ENCODE measurements at regions not wholly inside any gene's neighbourhood (a gene's known extent, or its start where the extent isn't known, plus 50 kb on each side); places are given as distances from the start of the nearest gene placed in this dataset.
A peak's percentile ranks its signal among the peaks of the same experiment; 100 is the strongest.

DNA sequence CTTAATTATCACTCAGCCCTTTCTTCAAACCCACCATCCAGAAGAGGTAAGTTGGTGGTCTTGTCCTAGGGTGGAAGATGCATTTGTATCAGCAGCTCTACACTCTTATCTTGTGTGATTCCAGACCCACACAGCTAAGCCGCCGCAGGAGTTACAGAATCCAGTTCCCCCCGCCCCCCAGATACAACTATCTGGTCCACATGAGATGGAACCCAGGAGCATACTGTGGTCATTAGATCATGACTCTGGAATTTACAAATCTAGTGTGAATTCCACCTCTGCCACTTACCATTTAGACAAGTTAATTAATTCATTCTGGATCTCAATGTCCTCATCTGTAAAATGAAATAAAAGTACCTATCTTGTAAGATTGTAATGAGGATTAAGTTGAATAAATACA lies 486.4 kb downstream of the BCL11A start:
- no peak overlapping the region for H3K27ac ChIP-seq (ENCODE audit: low read length)
- H3K4me1 ChIP-seq (ENCODE audit: control insufficient read depth, insufficient read depth, low read length), result no peaks in the 10 kb centered on the region
- WGBS (ENCODE audit: insufficient coverage, low lambda C conversion rate), result no CpG with 5 or more reads among the region's 3 CpGs
- H3K27me3 ChIP-seq (ENCODE audit: control insufficient read depth, insufficient read depth, low read length), result no peaks in the 10 kb centered on the region
- no peaks in the 10 kb centered on the region for H3K36me3 ChIP-seq (ENCODE audit: control insufficient read depth, insufficient read depth, low read length)
- no peak for DNase-seq
- no peak overlapping the region for H3K4me3 ChIP-seq (ENCODE audit: low read length)
- no peaks in the 10 kb centered on the region for H3K9me3 ChIP-seq (ENCODE audit: control insufficient read depth, low read depth, low read length)

DNA sequence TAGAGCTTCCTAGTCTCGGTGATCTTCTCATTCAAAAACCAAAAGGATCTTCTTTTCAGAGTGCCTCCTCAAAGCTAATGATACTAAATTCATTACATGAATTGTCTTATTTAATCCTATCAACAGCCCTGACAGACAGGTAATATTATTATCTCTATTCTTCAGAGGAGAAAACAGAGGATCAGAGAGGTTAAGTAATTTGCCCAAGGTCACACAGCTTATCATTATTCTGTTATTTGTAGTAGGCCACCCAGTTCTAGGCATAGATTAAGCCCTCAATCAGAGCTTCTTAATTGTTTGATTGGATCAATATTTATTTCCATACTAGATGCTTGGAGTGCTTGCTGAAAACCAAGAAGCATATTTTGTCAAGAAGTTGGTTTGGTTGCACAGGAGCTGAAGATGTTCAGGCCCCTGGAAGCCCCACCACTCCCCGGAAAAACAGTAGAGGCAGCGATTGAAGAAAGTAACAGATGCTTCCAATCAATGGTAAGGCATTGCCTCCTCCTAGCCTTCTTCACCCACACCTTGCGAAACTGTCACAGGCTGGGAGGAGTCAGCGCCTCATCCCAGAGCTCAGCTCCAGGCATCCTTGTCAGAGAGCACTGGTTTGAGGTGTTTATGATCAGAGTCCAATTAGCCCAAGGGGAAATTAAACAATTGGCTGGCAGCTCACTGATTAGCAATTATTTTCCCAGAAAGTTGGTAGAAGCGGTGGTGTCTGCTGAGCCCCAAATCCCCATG lies 487.2 kb downstream of the BCL11A start:
- DNase-seq, result no peak
- H3K27ac ChIP-seq (ENCODE audit: low read length), result no peak overlapping the region
- H3K36me3 ChIP-seq (ENCODE audit: control insufficient read depth, insufficient read depth, low read length), result no peaks in the 10 kb centered on the region
- no CpG with 5 or more reads among the region's 6 CpGs for WGBS (ENCODE audit: insufficient coverage, low lambda C conversion rate)
- H3K27me3 ChIP-seq (ENCODE audit: control insufficient read depth, insufficient read depth, low read length), result no peaks in the 10 kb centered on the region
- H3K4me1 ChIP-seq (ENCODE audit: control insufficient read depth, insufficient read depth, low read length), result no peaks in the 10 kb centered on the region
- no peaks in the 10 kb centered on the region for H3K9me3 ChIP-seq (ENCODE audit: control insufficient read depth, low read depth, low read length)
- H3K4me3 ChIP-seq (ENCODE audit: low read length), result no peak overlapping the region

DNA sequence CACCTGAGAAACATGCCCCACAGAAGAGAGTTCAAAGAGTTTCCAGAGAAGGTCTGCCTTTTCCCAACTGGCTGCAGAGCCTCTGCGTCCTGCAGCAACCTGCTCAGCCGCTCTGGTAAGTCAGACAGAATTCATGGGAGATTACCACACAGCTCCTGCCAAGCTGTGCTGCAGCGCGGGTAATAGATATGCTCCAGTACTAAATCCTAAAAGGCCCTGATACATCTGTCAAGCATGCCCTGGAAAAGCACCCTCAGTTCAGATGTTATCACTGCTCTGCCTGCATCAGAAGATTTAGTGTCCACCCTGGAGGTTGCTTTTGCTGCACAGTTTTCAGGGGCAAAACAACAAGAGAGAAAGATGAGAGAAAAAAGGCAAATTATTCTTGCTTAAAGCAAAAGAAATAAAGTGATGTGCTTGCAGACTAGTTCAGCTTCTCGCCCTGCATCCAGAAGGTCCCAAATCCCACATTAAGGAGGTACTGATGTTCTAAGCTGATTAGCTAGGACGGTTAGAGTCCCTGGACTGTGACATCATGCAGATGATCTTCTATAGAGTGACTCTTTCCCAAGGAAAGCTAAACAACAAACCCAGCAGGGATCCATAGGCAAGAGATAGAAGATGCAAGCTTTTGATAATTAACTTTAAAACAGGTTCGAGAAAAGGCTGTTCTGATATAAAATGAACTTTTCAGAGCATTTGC lies 488.6 kb downstream of the BCL11A start:
- no peaks in the 10 kb centered on the region for H3K4me1 ChIP-seq (ENCODE audit: control insufficient read depth, insufficient read depth, low read length)
- no peaks in the 10 kb centered on the region for H3K9me3 ChIP-seq (ENCODE audit: control insufficient read depth, low read depth, low read length)
- H3K36me3 ChIP-seq (ENCODE audit: control insufficient read depth, insufficient read depth, low read length), result no peaks in the 10 kb centered on the region
- WGBS (ENCODE audit: insufficient coverage, low lambda C conversion rate), result 83% methylated on average over 1 of the region's 7 CpGs
- DNase-seq, result no peak
- no peak overlapping the region for H3K27ac ChIP-seq (ENCODE audit: low read length)
- no peaks in the 10 kb centered on the region for H3K27me3 ChIP-seq (ENCODE audit: control insufficient read depth, insufficient read depth, low read length)
- no peak overlapping the region for H3K4me3 ChIP-seq (ENCODE audit: low read length)

DNA sequence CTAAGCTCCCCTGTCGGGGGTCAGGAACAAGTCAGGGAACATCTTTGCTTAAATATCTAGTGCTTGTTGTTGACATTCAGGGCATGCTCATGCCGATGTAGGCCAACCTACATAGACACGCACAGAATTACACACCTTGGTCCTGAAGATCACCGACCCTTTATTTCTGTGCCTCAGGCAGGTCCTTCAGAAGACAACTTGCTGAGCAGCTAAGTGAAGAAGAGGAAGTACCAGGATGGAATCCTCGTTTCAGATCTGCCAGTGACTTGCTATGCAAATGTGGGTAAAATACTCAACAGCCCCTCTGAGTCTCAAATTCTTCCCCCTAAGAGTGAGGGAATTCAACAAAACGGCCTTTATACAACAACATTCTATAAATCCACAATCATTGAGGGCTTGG lies 494.7 kb downstream of the BCL11A start:
- H3K4me1 ChIP-seq (ENCODE audit: control insufficient read depth, insufficient read depth, low read length), result peaks cover 5% of the 10 kb centered on the region
- H3K4me3 ChIP-seq (ENCODE audit: low read length), result no peak overlapping the region
- H3K27ac ChIP-seq (ENCODE audit: low read length), result no peak overlapping the region
- H3K36me3 ChIP-seq (ENCODE audit: control insufficient read depth, insufficient read depth, low read length), result no peaks in the 10 kb centered on the region
- no peak for DNase-seq
- no peaks in the 10 kb centered on the region for H3K27me3 ChIP-seq (ENCODE audit: control insufficient read depth, insufficient read depth, low read length)
- WGBS (ENCODE audit: insufficient coverage, low lambda C conversion rate), result no CpG with 5 or more reads among the region's 6 CpGs
- no peaks in the 10 kb centered on the region for H3K9me3 ChIP-seq (ENCODE audit: control insufficient read depth, low read depth, low read length)

DNA sequence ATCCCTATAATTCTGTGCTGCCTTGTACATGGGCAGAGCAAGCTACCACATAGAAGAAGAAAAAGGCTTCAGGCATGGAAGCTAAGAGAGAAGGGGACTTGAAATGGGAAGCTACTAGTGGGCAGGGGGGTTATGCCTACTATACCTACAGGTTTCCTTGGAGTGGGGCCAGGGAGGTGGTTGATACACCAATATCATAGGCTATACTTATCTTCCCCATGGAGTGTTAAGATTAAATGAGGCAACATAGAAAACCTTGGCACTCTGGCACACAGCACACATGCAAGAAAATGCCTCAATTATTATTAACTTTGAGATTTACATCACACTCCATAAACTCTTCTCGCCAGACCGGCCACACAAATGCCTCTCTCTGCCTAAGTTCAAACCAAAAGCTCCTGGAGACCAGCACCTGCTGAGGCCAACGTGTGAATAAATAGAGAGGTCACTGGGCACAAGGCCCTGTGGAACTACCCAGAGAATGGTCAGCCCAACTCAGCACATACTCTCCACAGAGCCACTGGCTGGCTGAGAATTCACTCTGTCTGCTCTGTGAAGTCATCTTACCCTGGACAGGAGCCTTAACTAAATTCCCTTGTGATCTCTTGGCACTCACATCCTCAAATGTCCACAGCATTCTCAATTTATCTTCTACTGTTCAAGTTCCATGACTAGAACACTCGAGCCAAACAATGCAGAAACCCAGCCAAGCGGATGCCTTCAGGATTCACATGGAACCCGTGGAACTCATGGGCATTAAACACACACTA lies 498.7 kb downstream of the BCL11A start:
- H3K36me3 ChIP-seq (ENCODE audit: control insufficient read depth, insufficient read depth, low read length), result no peaks in the 10 kb centered on the region
- no peak overlapping the region for H3K27ac ChIP-seq (ENCODE audit: low read length)
- H3K9me3 ChIP-seq (ENCODE audit: control insufficient read depth, low read depth, low read length), result no peaks in the 10 kb centered on the region
- no CpG with 5 or more reads among the region's 6 CpGs for WGBS (ENCODE audit: insufficient coverage, low lambda C conversion rate)
- DNase-seq, result no peak
- H3K4me3 ChIP-seq (ENCODE audit: low read length), result no peak overlapping the region
- H3K4me1 ChIP-seq (ENCODE audit: control insufficient read depth, insufficient read depth, low read length), result peaks cover 27% of the 10 kb centered on the region
- H3K27me3 ChIP-seq (ENCODE audit: control insufficient read depth, insufficient read depth, low read length), result no peaks in the 10 kb centered on the region

DNA sequence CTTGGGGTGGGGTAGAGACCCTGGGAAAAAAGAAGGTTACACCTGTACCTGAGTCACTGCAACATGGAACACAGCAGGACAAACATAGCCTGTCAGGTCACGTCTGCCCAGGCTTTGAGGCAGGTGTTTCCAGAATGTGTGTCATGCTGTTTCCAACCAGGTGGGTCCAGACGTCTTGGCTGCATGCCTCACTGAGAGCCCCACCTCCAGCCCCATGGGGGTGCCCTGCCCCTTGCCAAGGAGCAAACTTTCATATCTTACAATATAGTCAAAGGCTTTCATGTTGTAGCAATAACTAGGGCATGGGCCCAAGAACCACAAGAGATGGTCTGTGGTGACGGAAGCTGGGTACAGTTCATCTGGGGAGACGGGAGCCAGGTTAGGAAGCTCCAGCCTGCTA lies 499.7 kb downstream of the BCL11A start:
- no CpG with 5 or more reads among the region's 4 CpGs for WGBS (ENCODE audit: insufficient coverage, low lambda C conversion rate)
- peak overlapping the region; percentile 4 for H3K27ac ChIP-seq (ENCODE audit: low read length)

DNA sequence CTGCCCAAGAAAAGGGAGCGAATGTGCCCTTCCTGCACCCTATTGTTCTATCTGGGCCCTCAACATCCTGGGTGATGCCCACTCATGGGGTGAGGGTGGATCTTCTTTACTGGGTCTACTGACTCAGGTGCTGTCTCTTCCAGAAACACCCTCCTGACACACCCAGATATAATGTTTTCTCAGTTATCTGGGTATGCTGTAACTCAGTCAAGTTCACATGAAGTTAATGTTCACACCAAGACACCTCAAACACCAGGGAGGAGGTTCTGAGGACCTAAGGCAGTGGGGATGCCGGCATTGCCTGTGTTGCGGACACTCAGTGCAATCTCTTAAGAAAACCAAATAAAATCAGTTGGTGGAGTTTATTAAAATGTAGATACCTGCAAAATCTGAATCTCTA lies 500.9 kb downstream of the BCL11A start:
- DNase-seq, result peak; percentile 54 to 79
- Histone ChIP-seq H3K27me3 (ENCODE audit: control insufficient read depth, insufficient read depth, low read length) (no peaks in the 10 kb centered on the region), H3K36me3 (ENCODE audit: control insufficient read depth, insufficient read depth, low read length) (no peaks in the 10 kb centered on the region), H3K27ac (ENCODE audit: low read length) (no peak overlapping the region), H3K4me1 (ENCODE audit: control insufficient read depth, insufficient read depth, low read length) (peaks cover 27% of the 10 kb centered on the region), H3K9me3 (ENCODE audit: control insufficient read depth, low read depth, low read length) (no peaks in the 10 kb centered on the region), H3K4me3 (ENCODE audit: low read length) (no peak overlapping the region)
- no CpG with 5 or more reads among the region's 3 CpGs for WGBS (ENCODE audit: insufficient coverage, low lambda C conversion rate)

More for the DNA sequence above, 499.7 kb downstream of the BCL11A start:
- Histone ChIP-seq H3K36me3 (ENCODE audit: control insufficient read depth, insufficient read depth, low read length) (no peaks in the 10 kb centered on the region), H3K27me3 (ENCODE audit: control insufficient read depth, insufficient read depth, low read length) (no peaks in the 10 kb centered on the region), H3K9me3 (ENCODE audit: control insufficient read depth, low read depth, low read length) (no peaks in the 10 kb centered on the region), H3K4me3 (ENCODE audit: low read length) (no peak overlapping the region), H3K4me1 (ENCODE audit: control insufficient read depth, insufficient read depth, low read length) (peaks cover 27% of the 10 kb centered on the region)
- DNase-seq, result peak; percentile 60 to 85

DNA sequence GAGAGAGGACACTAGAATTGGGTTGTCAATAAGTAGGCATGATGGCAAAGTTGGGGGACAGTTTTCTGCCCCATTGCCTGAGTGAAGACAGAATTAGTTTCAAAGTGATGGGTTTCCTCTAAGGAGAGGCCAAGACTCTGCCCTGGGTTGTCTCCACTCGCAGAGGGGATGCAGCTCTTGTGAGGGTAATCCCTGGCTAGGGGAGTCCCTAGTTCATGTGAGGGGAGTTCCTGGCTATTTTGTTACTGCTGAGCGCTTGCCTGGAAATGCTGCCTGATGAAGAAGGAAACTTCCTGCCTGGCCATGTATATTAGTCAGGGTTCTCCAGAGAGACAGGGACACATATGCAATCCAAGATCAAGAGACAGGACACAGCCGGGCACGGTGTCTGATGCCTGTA lies 501.5 kb downstream of the BCL11A start:
- H3K27ac ChIP-seq (ENCODE audit: low read length), result no peak overlapping the region
- no peak for DNase-seq
- H3K36me3 ChIP-seq (ENCODE audit: control insufficient read depth, insufficient read depth, low read length), result no peaks in the 10 kb centered on the region
- peaks cover 27% of the 10 kb centered on the region for H3K4me1 ChIP-seq (ENCODE audit: control insufficient read depth, insufficient read depth, low read length)
- no CpG with 5 or more reads among the region's 4 CpGs for WGBS (ENCODE audit: insufficient coverage, low lambda C conversion rate)
- no peak overlapping the region for H3K4me3 ChIP-seq (ENCODE audit: low read length)
- H3K9me3 ChIP-seq (ENCODE audit: control insufficient read depth, low read depth, low read length), result no peaks in the 10 kb centered on the region
- H3K27me3 ChIP-seq (ENCODE audit: control insufficient read depth, insufficient read depth, low read length), result no peaks in the 10 kb centered on the region

DNA sequence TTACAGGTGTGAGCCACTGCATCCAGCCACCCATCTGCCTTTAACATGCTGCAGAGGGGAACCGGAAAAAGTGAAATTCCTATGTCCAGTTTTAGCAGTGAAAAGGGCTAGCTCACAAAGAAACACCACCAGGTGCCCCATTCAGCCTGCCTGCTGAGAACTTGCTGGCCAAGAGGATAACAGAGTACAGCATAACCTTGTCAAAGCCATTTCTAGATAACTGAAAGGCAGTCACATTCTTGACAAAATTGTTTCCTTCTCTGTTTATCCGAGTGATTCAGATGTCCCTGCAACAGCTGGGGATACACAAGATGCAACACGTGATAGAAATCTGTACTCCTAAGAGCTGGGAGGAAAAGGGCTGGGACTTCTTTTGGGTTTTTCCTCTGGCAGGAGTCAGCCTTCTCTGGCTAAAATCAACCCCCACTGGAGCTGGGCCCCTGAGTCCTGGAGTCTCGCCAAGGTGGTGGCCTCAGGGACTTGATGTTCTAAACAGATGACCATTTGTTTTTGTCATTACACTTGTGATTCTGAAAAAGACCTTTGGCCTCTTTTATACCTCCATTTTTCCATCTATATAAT lies 505.4 kb downstream of the BCL11A start:
- no peaks in the 10 kb centered on the region for H3K27me3 ChIP-seq (ENCODE audit: control insufficient read depth, insufficient read depth, low read length)
- peaks cover 17% of the 10 kb centered on the region for H3K4me1 ChIP-seq (ENCODE audit: control insufficient read depth, insufficient read depth, low read length)
- H3K4me3 ChIP-seq (ENCODE audit: low read length), result no peak overlapping the region
- 60% methylated on average over 1 of the region's 4 CpGs for WGBS (ENCODE audit: insufficient coverage, low lambda C conversion rate)
- no peaks in the 10 kb centered on the region for H3K9me3 ChIP-seq (ENCODE audit: control insufficient read depth, low read depth, low read length)
- no peak overlapping the region for H3K27ac ChIP-seq (ENCODE audit: low read length)
- H3K36me3 ChIP-seq (ENCODE audit: control insufficient read depth, insufficient read depth, low read length), result no peaks in the 10 kb centered on the region
- peak in 1 of 2 donors; percentile 41 for DNase-seq

DNA sequence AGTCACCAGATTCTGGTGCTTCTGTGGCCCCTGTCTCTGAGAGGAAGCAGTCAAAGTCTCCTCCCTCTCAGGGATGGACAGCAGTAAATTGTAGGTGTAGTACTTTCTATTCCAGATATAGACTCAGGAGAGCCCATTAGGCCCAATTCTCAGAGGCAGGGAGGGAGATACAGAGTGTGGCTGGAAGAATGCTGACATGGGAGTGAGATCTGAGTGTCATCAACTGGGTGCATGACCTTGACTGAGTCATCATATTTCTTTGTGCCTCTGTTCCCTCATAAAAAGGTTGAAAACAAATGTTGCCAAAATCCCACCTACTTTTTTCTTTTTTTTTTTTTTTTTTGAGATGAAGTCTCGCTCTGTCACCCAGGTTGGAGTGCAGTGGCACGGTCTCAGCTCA lies 506.1 kb downstream of the BCL11A start:
- Histone ChIP-seq H3K36me3 (ENCODE audit: control insufficient read depth, insufficient read depth, low read length) (no peaks in the 10 kb centered on the region), H3K27ac (ENCODE audit: low read length) (no peak overlapping the region), H3K9me3 (ENCODE audit: control insufficient read depth, low read depth, low read length) (no peaks in the 10 kb centered on the region), H3K4me1 (ENCODE audit: control insufficient read depth, insufficient read depth, low read length) (peaks cover 12% of the 10 kb centered on the region), H3K27me3 (ENCODE audit: control insufficient read depth, insufficient read depth, low read length) (no peaks in the 10 kb centered on the region), H3K4me3 (ENCODE audit: low read length) (no peak overlapping the region)
- peak in 1 of 2 donors; percentile 48 for DNase-seq
- WGBS (ENCODE audit: insufficient coverage, low lambda C conversion rate), result no CpG with 5 or more reads among the region's 2 CpGs

Measured in large intestine (tissue), 3 donors.